Transverse colon (tissue), 3 donors: ENCODE measurements at regions not wholly inside any gene's neighbourhood (a gene's known extent, or its start where the extent isn't known, plus 50 kb on each side); places are given as distances from the start of the nearest gene placed in this dataset.

ENCODE experiments used
- POLR2A ChIP-seq: fragments of 450-650 bp; IDR thresholded peaks from one replicate; pipeline ENCODE4 v1.6.1; 2016; ENCODE audit warnings: antibody characterized with exemption, mild to moderate bottlenecking, moderate library complexity
- TF ChIP-seq, protein P1 (sequence below), 5 experiments: fragments of 200-600 bp in 3 of 5; fragments of 450-650 bp in 2 of 5; sonication (generic) in 3 of 5; IDR thresholded peaks; 1 replicate in 2 of 5; 2 replicates in 3 of 5; pipeline ENCODE4 v1.5.1; 2016 to 2017; ENCODE audit warnings: antibody characterized with exemption in 5 of 5, inconsistent platforms in 3 of 5, mild to moderate bottlenecking in 2 of 5, moderate library complexity in 1 of 5

DNA sequence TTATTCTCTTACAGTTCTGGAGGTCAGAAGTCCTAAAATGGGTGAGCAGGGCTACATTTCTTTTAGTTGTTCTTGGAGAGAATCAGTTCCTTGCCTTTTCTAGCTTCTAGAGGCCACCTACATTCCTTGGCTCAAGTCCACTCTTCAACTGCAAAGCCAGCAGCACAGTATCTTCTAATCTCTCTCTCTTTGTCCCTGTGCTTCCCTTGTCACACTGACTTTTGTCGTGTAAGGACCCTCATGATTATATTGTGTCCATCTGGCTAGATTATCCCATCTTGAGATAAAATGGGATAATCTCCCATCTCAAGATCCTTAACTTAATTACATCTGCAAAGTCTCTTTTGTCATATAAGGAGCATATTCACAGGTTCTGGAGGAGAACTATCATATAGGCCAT lies 359.0 kb downstream of the ADRA2A start:
- no peak for TF ChIP-seq POLR2A
- TF ChIP-seq, protein P1, sequence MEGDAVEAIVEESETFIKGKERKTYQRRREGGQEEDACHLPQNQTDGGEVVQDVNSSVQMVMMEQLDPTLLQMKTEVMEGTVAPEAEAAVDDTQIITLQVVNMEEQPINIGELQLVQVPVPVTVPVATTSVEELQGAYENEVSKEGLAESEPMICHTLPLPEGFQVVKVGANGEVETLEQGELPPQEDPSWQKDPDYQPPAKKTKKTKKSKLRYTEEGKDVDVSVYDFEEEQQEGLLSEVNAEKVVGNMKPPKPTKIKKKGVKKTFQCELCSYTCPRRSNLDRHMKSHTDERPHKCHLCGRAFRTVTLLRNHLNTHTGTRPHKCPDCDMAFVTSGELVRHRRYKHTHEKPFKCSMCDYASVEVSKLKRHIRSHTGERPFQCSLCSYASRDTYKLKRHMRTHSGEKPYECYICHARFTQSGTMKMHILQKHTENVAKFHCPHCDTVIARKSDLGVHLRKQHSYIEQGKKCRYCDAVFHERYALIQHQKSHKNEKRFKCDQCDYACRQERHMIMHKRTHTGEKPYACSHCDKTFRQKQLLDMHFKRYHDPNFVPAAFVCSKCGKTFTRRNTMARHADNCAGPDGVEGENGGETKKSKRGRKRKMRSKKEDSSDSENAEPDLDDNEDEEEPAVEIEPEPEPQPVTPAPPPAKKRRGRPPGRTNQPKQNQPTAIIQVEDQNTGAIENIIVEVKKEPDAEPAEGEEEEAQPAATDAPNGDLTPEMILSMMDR (IDR thresholded peaks at IDR 0.05): no peak
